Astrocyte of the spinal cord (primary cell): ENCODE measurements at regions not wholly inside any gene's neighbourhood (a gene's known extent, or its start where the extent isn't known, plus 50 kb on each side); places are given as distances from the start of the nearest gene placed in this dataset.

Experiments
- DNase-seq: peaks from one replicate; pipeline ENCODE4 v3.0.0; 2011; ENCODE audit warnings: low read depth, low spot score
- H3K4me3 ChIP-seq: 2 replicates; pipeline ENCODE4 v1.5.1; 2011; ENCODE audit warnings: low read depth, mild to moderate bottlenecking, low read length, moderate library complexity
- in situ Hi-C: cut with HindIII; loops from 2 replicates; pipeline ENCODE4 v1.10.0; 2017; ENCODE audit warnings: low sequenced_read_pairs
- TF ChIP-seq, protein P1 (sequence below): IDR thresholded peaks from 2 replicates; pipeline ENCODE4 v1.5.1; 2012; ENCODE audit warnings: low read depth, mild to moderate bottlenecking, low read length, inconsistent platforms

DNA sequence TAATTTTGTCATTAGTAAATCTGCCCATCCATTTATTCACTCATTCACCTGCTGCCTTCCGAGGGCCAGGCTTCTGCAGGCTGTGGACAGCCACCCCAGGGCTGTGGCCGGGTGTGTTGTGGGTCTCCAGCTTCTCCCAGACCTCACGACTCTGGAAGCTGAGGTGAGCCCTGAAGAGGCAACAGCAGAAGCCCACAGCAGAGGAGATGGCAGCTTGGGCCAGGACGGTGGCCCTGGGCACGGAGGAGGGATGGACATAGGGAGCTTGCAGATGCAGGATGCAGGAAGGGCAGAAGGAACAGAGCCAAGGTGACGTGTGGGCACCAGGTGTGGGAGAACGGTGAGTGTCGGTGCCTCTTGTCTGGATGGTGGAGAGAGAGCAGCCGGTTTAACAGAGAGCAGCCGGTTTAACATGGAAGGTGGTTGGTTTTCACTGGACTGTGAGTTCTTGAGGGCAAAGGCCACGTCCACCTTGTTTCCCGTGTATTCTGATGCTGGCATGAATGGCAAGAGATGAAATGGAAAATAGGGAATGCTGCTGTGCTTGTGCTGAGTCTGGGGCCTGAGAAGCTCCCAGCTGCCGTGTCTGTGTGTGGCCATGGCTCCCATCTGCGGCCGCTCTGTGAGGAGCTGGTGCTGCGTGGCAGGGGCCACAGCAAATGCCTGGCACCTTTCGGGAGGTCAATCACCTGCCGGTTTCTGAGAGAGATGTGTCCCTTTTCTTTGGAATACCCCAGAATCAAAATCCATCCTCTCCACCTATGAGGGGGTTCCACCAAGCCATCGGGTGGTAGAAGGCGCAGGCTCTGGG is 669.9 kb downstream of the BRD1 start:
- in situ Hi-C loops = no loop called here
- TF ChIP-seq, protein P1, sequence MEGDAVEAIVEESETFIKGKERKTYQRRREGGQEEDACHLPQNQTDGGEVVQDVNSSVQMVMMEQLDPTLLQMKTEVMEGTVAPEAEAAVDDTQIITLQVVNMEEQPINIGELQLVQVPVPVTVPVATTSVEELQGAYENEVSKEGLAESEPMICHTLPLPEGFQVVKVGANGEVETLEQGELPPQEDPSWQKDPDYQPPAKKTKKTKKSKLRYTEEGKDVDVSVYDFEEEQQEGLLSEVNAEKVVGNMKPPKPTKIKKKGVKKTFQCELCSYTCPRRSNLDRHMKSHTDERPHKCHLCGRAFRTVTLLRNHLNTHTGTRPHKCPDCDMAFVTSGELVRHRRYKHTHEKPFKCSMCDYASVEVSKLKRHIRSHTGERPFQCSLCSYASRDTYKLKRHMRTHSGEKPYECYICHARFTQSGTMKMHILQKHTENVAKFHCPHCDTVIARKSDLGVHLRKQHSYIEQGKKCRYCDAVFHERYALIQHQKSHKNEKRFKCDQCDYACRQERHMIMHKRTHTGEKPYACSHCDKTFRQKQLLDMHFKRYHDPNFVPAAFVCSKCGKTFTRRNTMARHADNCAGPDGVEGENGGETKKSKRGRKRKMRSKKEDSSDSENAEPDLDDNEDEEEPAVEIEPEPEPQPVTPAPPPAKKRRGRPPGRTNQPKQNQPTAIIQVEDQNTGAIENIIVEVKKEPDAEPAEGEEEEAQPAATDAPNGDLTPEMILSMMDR = no peak
- no peak overlapping the region for H3K4me3 ChIP-seq
- no peak for DNase-seq

DNA sequence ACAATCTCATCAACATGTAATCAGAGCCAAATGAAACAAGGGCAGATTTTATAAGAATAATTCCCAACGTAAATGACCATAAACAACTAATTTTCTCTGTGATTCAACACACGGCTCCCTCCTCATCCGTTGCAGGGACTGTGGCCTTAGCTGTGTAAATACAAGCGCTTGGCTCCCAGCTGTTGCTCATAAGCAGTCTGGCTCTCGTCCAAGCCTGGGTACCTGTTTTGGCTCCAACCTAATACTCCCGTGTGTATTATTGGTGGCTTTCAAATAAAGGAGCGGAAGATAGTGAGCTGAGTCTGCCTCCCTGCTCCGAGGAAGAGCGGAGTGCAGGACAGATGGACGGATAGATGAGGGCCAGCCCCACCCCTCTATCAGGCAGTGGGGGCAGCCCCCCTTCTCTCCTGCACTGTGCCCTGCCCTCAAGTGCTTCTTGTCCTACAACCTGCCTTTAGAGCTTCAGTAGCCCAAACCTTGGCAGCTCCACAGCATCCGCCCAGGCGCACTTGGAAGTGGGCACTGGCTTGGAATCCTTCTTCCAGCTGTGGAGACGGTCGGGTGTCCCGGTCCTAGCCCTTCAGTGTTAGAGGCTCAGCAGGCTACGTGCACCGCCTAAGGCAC is 670.9 kb downstream of the BRD1 start:
- DNase-seq = no peak
- in situ Hi-C loops = no loop called here
- TF ChIP-seq, protein P1 = no peak
- H3K4me3 ChIP-seq = no peak overlapping the region

- in situ Hi-C loops = no loop called here
Observed at GRCh38 chr22:49155770-49156580, 671.7 kb downstream of the BRD1 start.

DNA sequence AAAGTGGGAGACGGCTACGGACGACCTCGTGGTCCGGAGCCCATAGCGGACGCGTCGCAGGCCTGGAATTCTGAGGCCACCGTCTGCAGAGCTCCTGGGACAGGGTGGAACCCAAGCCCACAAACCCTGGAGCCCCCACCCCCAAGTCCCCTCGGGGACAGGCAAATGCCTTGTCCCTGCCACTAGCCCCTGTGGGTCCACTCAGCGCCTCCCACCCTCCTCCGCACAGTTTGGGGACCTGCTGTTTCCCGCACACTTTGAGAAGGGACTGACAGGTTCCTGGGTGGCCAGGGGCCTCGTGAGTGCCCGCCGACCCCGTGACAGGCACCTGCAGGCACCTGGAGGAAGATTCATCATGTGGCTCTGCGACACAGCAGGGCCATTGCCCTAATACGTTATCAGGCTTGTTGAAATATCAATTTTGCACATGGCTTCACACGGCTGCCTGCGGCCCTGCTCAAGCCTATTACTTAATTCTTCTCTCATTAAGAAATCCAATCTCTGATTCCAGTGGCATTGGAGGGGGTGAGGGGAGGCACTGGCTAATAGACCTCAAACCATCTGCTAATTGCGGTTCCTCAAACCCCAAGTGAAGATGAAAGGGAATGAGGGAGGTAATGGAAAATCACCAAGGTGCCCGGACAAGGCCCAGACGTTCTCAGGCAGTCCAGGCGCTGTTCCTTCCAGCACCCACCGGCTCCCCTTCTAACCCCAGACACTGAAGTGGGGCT is 672.5 kb downstream of the BRD1 start:
- in situ Hi-C loops = no loop called here
- TF ChIP-seq, protein P1 = no peak
- DNase-seq = no peak
- no peak overlapping the region for H3K4me3 ChIP-seq

More at GRCh38 chr22:49155770-49156580, 671.7 kb downstream of the BRD1 start:
- H3K4me3 ChIP-seq = no peak overlapping the region
- TF ChIP-seq, protein P1 = no peak
- DNase-seq = no peak

DNA sequence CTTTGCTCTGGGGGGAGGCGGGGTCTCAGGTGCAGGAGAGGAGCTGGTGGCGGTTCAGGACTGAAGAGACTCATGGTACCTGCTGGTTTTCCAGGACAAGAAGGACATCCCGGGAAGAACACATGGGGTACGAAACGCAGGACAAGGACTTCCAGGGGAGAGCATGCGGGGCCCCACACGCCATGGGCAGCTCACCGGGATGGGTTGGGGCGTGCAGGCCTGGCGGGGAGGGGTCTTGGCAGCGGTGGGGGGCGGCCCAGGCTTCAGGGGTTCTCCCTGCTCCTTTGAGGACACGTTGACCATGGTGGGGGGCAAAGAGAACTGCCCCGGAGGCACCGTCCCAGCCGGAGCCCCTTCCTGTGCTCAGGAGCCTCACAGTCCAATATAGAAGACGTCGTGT is 673.2 kb downstream of the BRD1 start:
- H3K4me3 ChIP-seq = no peak overlapping the region
- no peak for DNase-seq
- in situ Hi-C loops = no loop called here
- TF ChIP-seq, protein P1 = no peak

- in situ Hi-C loops = no loop called here
- H3K4me3 ChIP-seq = no peak overlapping the region
- no peak for DNase-seq
- TF ChIP-seq, protein P1 = no peak
Observed at GRCh38 chr22:49153921-49154320, 673.8 kb downstream of the BRD1 start.
